ENCODE measurements at regions not wholly inside any gene's neighbourhood (a gene's known extent, or its start where the extent isn't known, plus 50 kb on each side); places are given as distances from the start of the nearest gene placed in this dataset.
"Not testable (repeated sequence)": the region's sequence is repeated elsewhere in the genome, so short reads cannot be mapped to it uniquely, and the experiment has no call there.

- DNase-seq, result no peak
Measured at GRCh38 chr1:242610209-242610608, 85.7 kb upstream of the PLD5 start.

- no peak for DNase-seq
Measured at GRCh38 chr1:242605521-242605920, 81.0 kb upstream of the PLD5 start.

GRCh38 chr1:242602001-242602400, 77.5 kb upstream of the PLD5 start:
- DNase-seq, result no peak

GRCh38 chr1:242593756-242594155, 69.3 kb upstream of the PLD5 start:
- DNase-seq, result not testable (repeated sequence)

- DNase-seq, result no peak
Measured at GRCh38 chr1:242586360-242586680, 61.8 kb upstream of the PLD5 start.

- no peak for DNase-seq
Measured at GRCh38 chr1:242585616-242586359, 61.3 kb upstream of the PLD5 start.

GRCh38 chr1:242582669-242583068, 58.2 kb upstream of the PLD5 start:
- no peak for DNase-seq

- no peak for DNase-seq
Measured at GRCh38 chr1:242579528-242580235, 55.2 kb upstream of the PLD5 start.

Data from activated effector memory CD4-positive, alpha-beta T cell treated with Interleukin-2 at 50 U/mL for 16 hours (primary cell).